Trophoblast cell (in vitro differentiated cells and primary cell): ENCODE measurements at regions not wholly inside any gene's neighbourhood (a gene's known extent, or its start where the extent isn't known, plus 50 kb on each side); places are given as distances from the start of the nearest gene placed in this dataset.

Experiments used
- DNase-seq, 2 donors: peaks; one replicate each; pipeline ENCODE4 v3.0.0-alpha.2; 2016
- H2AFZ ChIP-seq: 2 replicates; pipeline ENCODE4 v1.6.1; 2013; ENCODE audit warnings: low read length, moderate library complexity, mild to moderate bottlenecking; ENCODE audit not compliant: insufficient read depth, poor library complexity
- H2AK5ac ChIP-seq: 2 replicates; pipeline ENCODE4 v1.6.1; 2013; ENCODE audit warnings: mild to moderate bottlenecking, low read length
- H2BK120ac ChIP-seq: 2 replicates; pipeline ENCODE4 v1.6.1; 2013; ENCODE audit warnings: low read length, mild to moderate bottlenecking, moderate library complexity; ENCODE audit not compliant: insufficient read depth, poor library complexity
- H2BK12ac ChIP-seq: 2 replicates; pipeline ENCODE4 v1.6.1; 2013; ENCODE audit warnings: mild to moderate bottlenecking, low read length, moderate library complexity
- H2BK5ac ChIP-seq: 2 replicates; pipeline ENCODE4 v1.6.1; 2013; ENCODE audit warnings: low read length, low read depth, moderate library complexity, mild to moderate bottlenecking; ENCODE audit not compliant: poor library complexity
- H3K14ac ChIP-seq: 2 replicates; pipeline ENCODE4 v1.6.1; 2013; ENCODE audit warnings: mild to moderate bottlenecking, low read length
- H3K18ac ChIP-seq: 2 replicates; pipeline ENCODE4 v1.6.1; 2013; ENCODE audit warnings: mild to moderate bottlenecking, low read length
- H3K23ac ChIP-seq: 2 replicates; pipeline ENCODE4 v1.6.1; 2013; ENCODE audit warnings: low read length
- H3K27ac ChIP-seq: 2 replicates; pipeline ENCODE4 v1.5.1; 2013; ENCODE audit warnings: low read depth, mild to moderate bottlenecking, inconsistent platforms, low read length, moderate library complexity
- H3K27me3 ChIP-seq: 2 replicates; pipeline ENCODE4 v1.6.1; 2013; ENCODE audit warnings: inconsistent platforms, mild to moderate bottlenecking, low read length, moderate library complexity; ENCODE audit not compliant: insufficient read depth
- H3K36me3 ChIP-seq, 2 experiments: 1 replicate in 1 of 2; 2 replicates in 1 of 2; pipeline ENCODE4 v1.6.1; 2013; ENCODE audit warnings: low read length in 2 of 2, mild to moderate bottlenecking in 2 of 2, moderate library complexity in 1 of 2; ENCODE audit not compliant: insufficient read depth in 2 of 2, control insufficient read depth in 1 of 2
- H3K4ac ChIP-seq: 2 replicates; pipeline ENCODE4 v1.6.1; 2013; ENCODE audit warnings: low read depth, mild to moderate bottlenecking, low read length, moderate library complexity
- H3K4me1 ChIP-seq, 2 experiments: 1 replicate in 1 of 2; 2 replicates in 1 of 2; pipeline ENCODE4 v1.6.1; 2013; ENCODE audit warnings: low read length in 2 of 2, mild to moderate bottlenecking in 2 of 2, moderate library complexity in 1 of 2; ENCODE audit not compliant: insufficient read depth in 2 of 2, control insufficient read depth in 1 of 2
- H3K4me2 ChIP-seq: 2 replicates; pipeline ENCODE4 v1.6.1; 2013; ENCODE audit warnings: inconsistent platforms, mild to moderate bottlenecking, low read length, moderate library complexity
- H3K4me3 ChIP-seq: 2 replicates; pipeline ENCODE4 v1.5.1; 2013; ENCODE audit warnings: mild to moderate bottlenecking, low read depth, low read length, inconsistent platforms
- H3K79me1 ChIP-seq: one replicate; pipeline ENCODE4 v1.6.1; 2013; ENCODE audit warnings: low read length
- H3K79me2 ChIP-seq: 2 replicates; pipeline ENCODE4 v1.6.1; 2013; ENCODE audit warnings: low read length, mild to moderate bottlenecking; ENCODE audit not compliant: control insufficient read depth, insufficient read depth, poor library complexity
- H3K9ac ChIP-seq: 2 replicates; pipeline ENCODE4 v1.6.1; 2013; ENCODE audit warnings: mild to moderate bottlenecking, low read length
- H3K9me3 ChIP-seq: 2 replicates; pipeline ENCODE4 v1.6.1; 2013; ENCODE audit warnings: low read depth, mild to moderate bottlenecking, control low read depth, inconsistent platforms, low read length; ENCODE audit not compliant: insufficient read depth
- H4K12ac ChIP-seq: 2 replicates; pipeline ENCODE4 v1.6.1; 2013; ENCODE audit warnings: low read depth, mild to moderate bottlenecking, low read length, moderate library complexity
- H4K8ac ChIP-seq: 2 replicates; pipeline ENCODE4 v1.6.1; 2013; ENCODE audit warnings: low read depth, mild to moderate bottlenecking, low read length, moderate library complexity
- H4K91ac ChIP-seq: one replicate; pipeline ENCODE4 v1.6.1; 2013; ENCODE audit warnings: low read depth, mild to moderate bottlenecking, low read length, moderate library complexity
- WGBS: extraction: QIAGEN DNeasy Blood & Tissue Kit; methylation state at CpG from one replicate; pipeline ENCODE4 v1.1.7; 2013; ENCODE audit warnings: missing lambda C conversion rate; ENCODE audit not compliant: insufficient read length, insufficient coverage; ENCODE audit errors: extremely low coverage; 5-methylcytosine and 5-hydroxymethylcytosine counted together

- Histone ChIP-seq H3K4ac (no peak overlapping the region), H2AFZ (no peak overlapping the region), H3K4me2 (no peak overlapping the region), H2AK5ac (no peak overlapping the region), H3K4me1 (no peaks in the 10 kb centered on the region), H4K91ac (no peak overlapping the region), H4K8ac (no peak overlapping the region), H3K79me1 (no peaks in the 10 kb centered on the region), H2BK5ac (no peak overlapping the region), H3K27me3 (no peaks in the 10 kb centered on the region), H3K9ac (no peak overlapping the region), H3K27ac (no peak overlapping the region), H2BK120ac (no peak overlapping the region), H3K9me3 (no peaks in the 10 kb centered on the region), H3K79me2 (no peaks in the 10 kb centered on the region), H2BK12ac (no peak overlapping the region), H3K18ac (no peak overlapping the region), H3K4me3 (no peak overlapping the region), H3K23ac (no peak overlapping the region), H4K12ac (no peak overlapping the region), H3K36me3 (no peaks in the 10 kb centered on the region), H3K14ac (no peak overlapping the region)
- no CpG with 5 or more reads among the region's 2 CpGs for WGBS
- DNase-seq: no peak
Measured at GRCh38 chr4:119932277-119932676, 134.4 kb downstream of the MAD2L1 start.

GRCh38 chr4:119930546-119930945 lies 136.1 kb downstream of the MAD2L1 start:
- Histone ChIP-seq H3K14ac (no peak overlapping the region), H3K23ac (no peak overlapping the region), H4K12ac (no peak overlapping the region), H2BK12ac (no peak overlapping the region), H2AK5ac (no peak overlapping the region), H3K36me3 (no peaks in the 10 kb centered on the region), H2AFZ (no peak overlapping the region), H3K4ac (no peak overlapping the region), H4K91ac (no peak overlapping the region), H2BK120ac (no peak overlapping the region), H3K4me2 (no peak overlapping the region), H3K79me1 (no peaks in the 10 kb centered on the region), H3K9me3 (no peaks in the 10 kb centered on the region), H2BK5ac (no peak overlapping the region), H3K4me3 (no peak overlapping the region), H4K8ac (no peak overlapping the region), H3K27ac (no peak overlapping the region), H3K18ac (no peak overlapping the region), H3K79me2 (no peaks in the 10 kb centered on the region), H3K9ac (no peak overlapping the region), H3K4me1 (no peaks in the 10 kb centered on the region), H3K27me3 (no peaks in the 10 kb centered on the region)
- no CpG with 5 or more reads among the region's 1 CpG for WGBS
- no peak for DNase-seq

- Histone ChIP-seq H2AFZ (no peak overlapping the region), H4K12ac (no peak overlapping the region), H3K27ac (no peak overlapping the region), H2AK5ac (no peak overlapping the region), H3K4ac (no peak overlapping the region), H3K4me3 (no peak overlapping the region), H3K4me1 (no peaks in the 10 kb centered on the region), H3K23ac (no peak overlapping the region), H2BK120ac (no peak overlapping the region), H3K4me2 (no peak overlapping the region), H3K9me3 (no peaks in the 10 kb centered on the region), H3K79me2 (no peaks in the 10 kb centered on the region), H2BK5ac (no peak overlapping the region), H3K18ac (no peak overlapping the region), H3K9ac (no peak overlapping the region), H3K14ac (no peak overlapping the region), H3K79me1 (no peaks in the 10 kb centered on the region), H2BK12ac (no peak overlapping the region), H3K36me3 (no peaks in the 10 kb centered on the region), H4K91ac (no peak overlapping the region), H3K27me3 (no peaks in the 10 kb centered on the region), H4K8ac (no peak overlapping the region)
- DNase-seq: no peak
- no CpG with 5 or more reads among the region's 4 CpGs for WGBS
Measured at GRCh38 chr4:119921830-119922229, 144.8 kb downstream of the MAD2L1 start.

- no CpG with 5 or more reads among the region's 6 CpGs for WGBS
- Histone ChIP-seq H3K79me1 (no peaks in the 10 kb centered on the region), H2AK5ac (no peak overlapping the region), H4K8ac (no peak overlapping the region), H3K27me3 (no peaks in the 10 kb centered on the region), H3K23ac (no peak overlapping the region), H3K4me3 (no peak overlapping the region), H3K18ac (no peak overlapping the region), H4K12ac (no peak overlapping the region), H3K4me2 (no peak overlapping the region), H2AFZ (no peak overlapping the region), H3K9me3 (no peaks in the 10 kb centered on the region), H3K79me2 (no peaks in the 10 kb centered on the region), H3K14ac (no peak overlapping the region), H2BK120ac (no peak overlapping the region), H4K91ac (no peak overlapping the region), H3K4ac (no peak overlapping the region), H3K9ac (peak overlapping the region; percentile 63), H2BK12ac (no peak overlapping the region), H3K36me3 (no peaks in the 10 kb centered on the region), H2BK5ac (no peak overlapping the region), H3K27ac (no peak overlapping the region), H3K4me1 (no peaks in the 10 kb centered on the region)
- DNase-seq: no peak
Measured at GRCh38 chr4:119906277-119906676, 160.4 kb downstream of the MAD2L1 start.
